Mesenchymal stem cell (in vitro differentiated cells and primary cell): ENCODE measurements at regions not wholly inside any gene's neighbourhood (a gene's known extent, or its start where the extent isn't known, plus 50 kb on each side); places are given as distances from the start of the nearest gene placed in this dataset.

Experiments
- DNase-seq: peaks from one replicate; pipeline ENCODE4 v3.0.0-alpha.2; 2013
- H2AFZ ChIP-seq: one replicate; pipeline ENCODE4 v1.6.1; 2013; ENCODE audit warnings: low read depth, mild to moderate bottlenecking, control low read depth, inconsistent platforms, low read length, moderate library complexity
- H2AK5ac ChIP-seq: 2 replicates; pipeline ENCODE4 v1.6.1; 2013; ENCODE audit warnings: low read length, moderate library complexity, mild to moderate bottlenecking, inconsistent platforms; ENCODE audit not compliant: severe bottlenecking
- H2BK120ac ChIP-seq: one replicate; pipeline ENCODE4 v1.6.1; 2013; ENCODE audit warnings: low read depth, mild to moderate bottlenecking, inconsistent platforms, low read length, moderate library complexity
- H2BK12ac ChIP-seq, 2 experiments: one replicate each; pipeline ENCODE4 v1.6.1; 2013; ENCODE audit warnings: inconsistent platforms in 2 of 2, low read length in 2 of 2, mild to moderate bottlenecking in 2 of 2, moderate library complexity in 2 of 2, control low read depth in 1 of 2
- H2BK15ac ChIP-seq: one replicate; pipeline ENCODE4 v1.6.1; 2013; ENCODE audit warnings: mild to moderate bottlenecking, low read depth, inconsistent platforms; ENCODE audit not compliant: poor library complexity, severe bottlenecking
- H2BK5ac ChIP-seq: 2 replicates; pipeline ENCODE4 v1.6.1; 2013; ENCODE audit warnings: low read depth, mild to moderate bottlenecking, low read length, control low read depth, inconsistent platforms; ENCODE audit not compliant: poor library complexity, severe bottlenecking
- H3K14ac ChIP-seq, 2 experiments: one replicate each; pipeline ENCODE4 v1.6.1; 2013; ENCODE audit warnings: inconsistent platforms in 2 of 2, low read length in 2 of 2, control low read depth in 1 of 2, mild to moderate bottlenecking in 1 of 2, moderate library complexity in 1 of 2
- H3K18ac ChIP-seq, 2 experiments: one replicate each; pipeline ENCODE4 v1.6.1; 2013; ENCODE audit warnings: inconsistent platforms in 2 of 2, low read length in 2 of 2, control low read depth in 1 of 2, low read depth in 1 of 2, mild to moderate bottlenecking in 1 of 2
- H3K23ac ChIP-seq, 2 experiments: one replicate each; pipeline ENCODE4 v1.6.1; 2013; ENCODE audit warnings: inconsistent platforms in 2 of 2, low read length in 2 of 2, mild to moderate bottlenecking in 2 of 2, moderate library complexity in 2 of 2, control low read depth in 1 of 2
- H3K27ac ChIP-seq: 2 replicates; pipeline ENCODE4 v1.5.1; 2013; ENCODE audit warnings: mild to moderate bottlenecking, moderate library complexity, low read length, control low read depth, inconsistent platforms; ENCODE audit not compliant: poor library complexity, severe bottlenecking
- H3K27me3 ChIP-seq, 2 experiments: 2 replicates each; pipeline versions ENCODE4 v1.6.1 to v1.7.0; 2013; ENCODE audit warnings: low read length in 2 of 2, mild to moderate bottlenecking in 2 of 2, moderate library complexity in 2 of 2, control low read depth in 1 of 2, inconsistent platforms in 1 of 2; ENCODE audit not compliant: control insufficient read depth in 1 of 2, insufficient read depth in 1 of 2
- H3K36me3 ChIP-seq, 2 experiments: 2 replicates each; pipeline versions ENCODE4 v1.6.1 to v1.7.0; 2013; ENCODE audit warnings: low read length in 2 of 2, control low read depth in 1 of 2, inconsistent platforms in 1 of 2, low read depth in 1 of 2, mild to moderate bottlenecking in 1 of 2; ENCODE audit not compliant: insufficient read depth in 2 of 2, control insufficient read depth in 1 of 2
- H3K4ac ChIP-seq, 2 experiments: one replicate each; pipeline ENCODE4 v1.6.1; 2013; ENCODE audit warnings: inconsistent platforms in 2 of 2, low read length in 2 of 2, mild to moderate bottlenecking in 2 of 2, moderate library complexity in 2 of 2, control low read depth in 1 of 2, low read depth in 1 of 2
- H3K4me1 ChIP-seq: 2 replicates; pipeline ENCODE4 v1.6.1; 2013; ENCODE audit warnings: low read depth, low read length, control low read depth; ENCODE audit not compliant: control insufficient read depth, insufficient read depth
- H3K4me2 ChIP-seq: 2 replicates; pipeline ENCODE4 v1.6.1; 2013; ENCODE audit warnings: low read length, mild to moderate bottlenecking, inconsistent platforms; ENCODE audit not compliant: poor library complexity, severe bottlenecking
- H3K4me3 ChIP-seq, 2 experiments: 2 replicates each; pipeline versions ENCODE4 v1.5.1 to v1.7.0; 2013; ENCODE audit warnings: low read length in 2 of 2, mild to moderate bottlenecking in 2 of 2, control low read depth in 1 of 2, low read depth in 1 of 2; ENCODE audit not compliant: insufficient read depth in 1 of 2
- H3K79me1 ChIP-seq: replicated peaks from 2 replicates; pipeline ENCODE4 v1.6.1; 2013; ENCODE audit warnings: mild to moderate bottlenecking, control low read depth, low read length, inconsistent platforms; ENCODE audit not compliant: poor library complexity, severe bottlenecking
- H3K9ac ChIP-seq: 2 replicates; pipeline ENCODE4 v1.7.0; 2013; ENCODE audit warnings: mild to moderate bottlenecking, low read length, moderate library complexity
- H3K9me3 ChIP-seq: 2 replicates; pipeline ENCODE4 v1.7.0; 2013; ENCODE audit warnings: mild to moderate bottlenecking, low read length; ENCODE audit not compliant: control insufficient read depth
- H4K8ac ChIP-seq: one replicate; pipeline ENCODE4 v1.6.1; 2013; ENCODE audit warnings: inconsistent platforms, mild to moderate bottlenecking, low read length, moderate library complexity
- H4K91ac ChIP-seq: one replicate; pipeline ENCODE4 v1.6.1; 2013; ENCODE audit warnings: mild to moderate bottlenecking, low read length, inconsistent platforms
- WGBS: methylation state at CpG from one replicate; pipeline ENCODE4 v1.1.7; 2013; ENCODE audit warnings: mixed read lengths; 5-methylcytosine and 5-hydroxymethylcytosine counted together

DNA sequence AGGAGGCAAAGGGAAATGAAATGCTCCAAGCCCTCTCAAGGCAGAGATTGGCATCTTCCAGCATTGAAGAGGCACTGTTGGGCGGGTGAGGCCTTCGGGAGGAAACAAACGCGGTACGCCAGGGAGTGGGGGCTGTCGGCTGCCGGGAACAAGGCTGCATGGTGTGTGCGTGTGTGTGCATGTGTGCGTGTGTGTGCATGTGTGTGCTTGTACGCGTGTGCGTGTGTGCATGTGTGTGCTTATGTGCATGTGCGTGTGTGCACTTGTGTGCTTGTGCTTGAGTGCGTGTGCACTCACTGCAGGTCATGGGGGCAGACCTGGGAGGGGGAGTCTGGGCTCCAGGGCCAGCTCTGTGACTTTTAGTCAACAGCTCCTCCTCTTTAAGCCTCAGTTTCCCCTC is 113.6 kb upstream of the ADRA2C start:
- Histone ChIP-seq H3K9ac (no peak overlapping the region), H4K8ac (no peak overlapping the region), H3K9me3 (no peaks in the 10 kb centered on the region), H3K23ac (no peak overlapping the region), H3K18ac (no peak overlapping the region), H2BK15ac (no peak overlapping the region), H3K36me3 (no peaks in the 10 kb centered on the region), H2AFZ (no peak overlapping the region), H2AK5ac (no peak overlapping the region), H4K91ac (no peak overlapping the region), H3K4me2 (no peak overlapping the region), H3K4ac (no peak overlapping the region), H3K4me1 (peaks cover 23% of the 10 kb centered on the region), H3K14ac (no peak overlapping the region), H3K79me1 (no peaks in the 10 kb centered on the region), H3K27ac (no peak overlapping the region), H2BK12ac (no peak overlapping the region), H3K27me3 (peaks cover 50 to 96% of the 10 kb centered on the region in 2 experiments), H2BK120ac (no peak overlapping the region), H3K4me3 (no peak overlapping the region), H2BK5ac (no peak overlapping the region)
- 94% methylated on average over 12 of the region's 14 CpGs for WGBS
- no peak for DNase-seq

DNA sequence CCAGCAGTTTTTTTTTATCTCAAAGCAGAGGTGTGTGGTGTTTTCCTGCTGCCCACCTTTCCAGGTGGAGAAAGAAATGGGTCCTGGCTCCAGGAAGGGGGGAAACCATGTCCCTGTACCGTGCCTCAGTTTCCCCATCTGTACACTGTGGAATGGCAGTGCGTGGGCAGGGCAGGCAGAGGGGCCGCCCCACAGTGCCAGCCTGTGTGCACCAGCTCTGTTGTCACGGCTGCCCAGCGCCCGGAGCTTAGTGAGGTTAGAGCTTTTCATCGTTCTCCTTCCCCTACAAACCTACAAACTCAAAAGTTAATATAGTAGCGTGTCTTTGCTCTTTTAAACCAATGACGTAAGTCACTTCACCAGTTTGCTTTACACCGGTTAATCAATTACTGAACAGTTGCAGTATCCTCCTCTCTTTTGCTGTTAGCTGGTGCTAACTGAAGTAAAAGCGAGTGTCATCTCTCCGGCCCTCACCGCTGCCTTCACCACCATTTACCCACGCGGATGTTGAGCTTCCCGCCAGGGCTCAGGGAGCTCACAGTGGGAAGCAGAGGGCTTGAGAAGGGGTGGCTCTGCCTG is 114.8 kb upstream of the ADRA2C start:
- Histone ChIP-seq H2BK15ac (no peak overlapping the region), H3K18ac (no peak overlapping the region), H4K91ac (no peak overlapping the region), H2BK12ac (no peak overlapping the region), H3K4ac (no peak overlapping the region), H3K9me3 (no peaks in the 10 kb centered on the region), H3K23ac (no peak overlapping the region), H3K27ac (no peak overlapping the region), H3K36me3 (no peaks in the 10 kb centered on the region), H3K27me3 (peaks cover 52 to 96% of the 10 kb centered on the region in 2 experiments), H3K14ac (no peak overlapping the region), H3K79me1 (no peaks in the 10 kb centered on the region), H3K4me1 (peaks cover 16% of the 10 kb centered on the region), H2AK5ac (no peak overlapping the region), H2AFZ (no peak overlapping the region), H3K4me3 (no peak overlapping the region), H3K9ac (no peak overlapping the region), H2BK5ac (no peak overlapping the region), H2BK120ac (no peak overlapping the region), H4K8ac (no peak overlapping the region), H3K4me2 (peak overlapping the region; percentile 51)
- WGBS = 88% methylated on average over 16 of the region's 16 CpGs
- no peak for DNase-seq

DNA sequence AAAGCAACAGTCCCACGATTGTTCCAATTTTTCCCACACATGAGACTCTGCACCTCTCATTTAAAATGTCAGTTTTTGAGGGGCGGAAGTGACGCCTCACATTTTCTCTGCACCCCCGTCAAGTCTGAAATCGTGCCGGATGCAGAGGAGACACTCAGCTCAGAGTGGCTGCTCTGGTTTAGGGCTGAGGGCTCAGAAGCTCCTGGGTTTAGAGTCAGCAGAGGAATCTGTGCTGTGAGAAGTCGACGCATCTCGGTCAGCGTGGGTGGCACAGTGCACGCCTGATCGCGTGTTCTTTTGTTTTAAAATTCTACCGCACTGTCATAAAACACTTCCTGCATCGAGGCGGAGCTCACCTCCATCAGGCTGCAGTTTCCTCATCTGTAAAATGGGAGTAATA is 116.7 kb upstream of the ADRA2C start:
- Histone ChIP-seq H2BK120ac (no peak overlapping the region), H3K9ac (no peak overlapping the region), H3K9me3 (no peaks in the 10 kb centered on the region), H2BK5ac (no peak overlapping the region), H2BK15ac (no peak overlapping the region), H4K91ac (no peak overlapping the region), H4K8ac (no peak overlapping the region), H3K4me1 (peaks cover 19% of the 10 kb centered on the region), H2AFZ (no peak overlapping the region), H3K4ac (no peak overlapping the region), H3K14ac (no peak overlapping the region), H3K27ac (no peak overlapping the region), H2AK5ac (no peak overlapping the region), H3K23ac (no peak overlapping the region), H3K4me3 (no peak overlapping the region), H3K36me3 (no peaks in the 10 kb centered on the region), H2BK12ac (no peak overlapping the region), H3K4me2 (no peak overlapping the region), H3K27me3 (peaks cover 50 to 95% of the 10 kb centered on the region in 2 experiments), H3K79me1 (no peaks in the 10 kb centered on the region), H3K18ac (no peak overlapping the region)
- 89% methylated on average over 16 of the region's 16 CpGs for WGBS
- no peak for DNase-seq

DNA sequence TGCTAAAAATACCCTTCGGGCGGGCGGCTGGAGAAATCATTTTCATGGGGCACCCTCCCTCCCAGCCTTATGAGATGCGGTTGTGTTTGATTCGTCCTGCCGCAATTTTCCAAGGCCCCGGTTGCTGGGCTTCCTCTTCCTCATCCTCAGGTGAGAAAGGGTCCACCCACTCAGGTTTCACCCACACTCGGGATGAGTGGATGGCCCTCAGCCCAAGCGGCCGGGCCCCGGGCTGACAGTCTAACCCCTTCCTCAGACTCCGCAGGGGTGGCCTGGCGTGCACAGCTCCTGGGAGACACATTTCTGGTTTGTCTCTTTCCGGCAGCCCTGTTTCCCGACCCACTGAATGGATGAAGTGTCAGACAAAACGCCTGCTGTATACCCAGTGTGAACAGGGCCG is 116.5 kb upstream of the LRPAP1 start:
- Histone ChIP-seq H2BK120ac (no peak overlapping the region), H3K27me3 (peaks cover 55 to 93% of the 10 kb centered on the region in 2 experiments), H3K4me1 (peaks cover 19% of the 10 kb centered on the region), H3K18ac (no peak overlapping the region), H2AFZ (no peak overlapping the region), H3K79me1 (no peaks in the 10 kb centered on the region), H3K4me2 (no peak overlapping the region), H4K8ac (no peak overlapping the region), H3K27ac (no peak overlapping the region), H3K4me3 (no peak overlapping the region), H3K23ac (no peak overlapping the region), H3K36me3 (no peaks in the 10 kb centered on the region), H2AK5ac (no peak overlapping the region), H2BK12ac (no peak overlapping the region), H4K91ac (no peak overlapping the region), H2BK15ac (no peak overlapping the region), H3K4ac (no peak overlapping the region), H3K9ac (no peak overlapping the region), H2BK5ac (no peak overlapping the region), H3K9me3 (no peaks in the 10 kb centered on the region), H3K14ac (no peak overlapping the region)
- 86% methylated on average over 17 of the region's 17 CpGs for WGBS
- no peak for DNase-seq
